ENCODE measurements at regions not wholly inside any gene's neighbourhood (a gene's known extent, or its start where the extent isn't known, plus 50 kb on each side); places are given as distances from the start of the nearest gene placed in this dataset.

DNA sequence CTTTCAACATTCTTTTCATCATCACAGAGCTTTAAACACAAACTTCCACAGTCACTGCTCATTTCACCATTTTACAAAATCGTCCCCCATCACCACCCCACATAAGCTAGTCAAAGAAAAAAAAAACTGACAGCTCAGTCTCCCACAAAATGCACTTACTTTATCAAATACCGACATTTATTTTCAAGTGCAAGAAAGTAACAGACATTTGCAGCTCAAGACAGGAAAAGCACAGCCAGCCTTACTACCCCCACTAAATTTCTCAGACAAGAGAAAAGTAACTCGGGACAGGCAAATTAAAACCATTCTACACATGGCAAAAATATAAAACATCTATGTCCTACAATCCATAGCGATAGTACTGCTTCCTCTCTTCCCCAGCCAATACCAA is 402.4 kb downstream of the SHQ1 start:
- TF ChIP-seq, protein P1, sequence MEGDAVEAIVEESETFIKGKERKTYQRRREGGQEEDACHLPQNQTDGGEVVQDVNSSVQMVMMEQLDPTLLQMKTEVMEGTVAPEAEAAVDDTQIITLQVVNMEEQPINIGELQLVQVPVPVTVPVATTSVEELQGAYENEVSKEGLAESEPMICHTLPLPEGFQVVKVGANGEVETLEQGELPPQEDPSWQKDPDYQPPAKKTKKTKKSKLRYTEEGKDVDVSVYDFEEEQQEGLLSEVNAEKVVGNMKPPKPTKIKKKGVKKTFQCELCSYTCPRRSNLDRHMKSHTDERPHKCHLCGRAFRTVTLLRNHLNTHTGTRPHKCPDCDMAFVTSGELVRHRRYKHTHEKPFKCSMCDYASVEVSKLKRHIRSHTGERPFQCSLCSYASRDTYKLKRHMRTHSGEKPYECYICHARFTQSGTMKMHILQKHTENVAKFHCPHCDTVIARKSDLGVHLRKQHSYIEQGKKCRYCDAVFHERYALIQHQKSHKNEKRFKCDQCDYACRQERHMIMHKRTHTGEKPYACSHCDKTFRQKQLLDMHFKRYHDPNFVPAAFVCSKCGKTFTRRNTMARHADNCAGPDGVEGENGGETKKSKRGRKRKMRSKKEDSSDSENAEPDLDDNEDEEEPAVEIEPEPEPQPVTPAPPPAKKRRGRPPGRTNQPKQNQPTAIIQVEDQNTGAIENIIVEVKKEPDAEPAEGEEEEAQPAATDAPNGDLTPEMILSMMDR (conservative IDR thresholded peaks at IDR 0.05): no peak
- no peak for TF ChIP-seq EZH2 (IDR thresholded peaks at IDR 0.05; ENCODE audit: low read depth)
